HG02610 (cell line): ENCODE measurements at regions not wholly inside any gene's neighbourhood (a gene's known extent, or its start where the extent isn't known, plus 50 kb on each side); places are given as distances from the start of the nearest gene placed in this dataset.

Experiments
- ATAC-seq: cut with Tn5 transposase; IDR thresholded peaks from one replicate; pipeline ENCODE4 v1.9.1; 2021; ENCODE audit warnings: mild to moderate bottlenecking, moderate library complexity; ENCODE audit not compliant: unreplicated experiment

GRCh38 chr10:3631701-3632330 is 153.2 kb downstream of the KLF6 start:
- no peak for ATAC-seq

DNA sequence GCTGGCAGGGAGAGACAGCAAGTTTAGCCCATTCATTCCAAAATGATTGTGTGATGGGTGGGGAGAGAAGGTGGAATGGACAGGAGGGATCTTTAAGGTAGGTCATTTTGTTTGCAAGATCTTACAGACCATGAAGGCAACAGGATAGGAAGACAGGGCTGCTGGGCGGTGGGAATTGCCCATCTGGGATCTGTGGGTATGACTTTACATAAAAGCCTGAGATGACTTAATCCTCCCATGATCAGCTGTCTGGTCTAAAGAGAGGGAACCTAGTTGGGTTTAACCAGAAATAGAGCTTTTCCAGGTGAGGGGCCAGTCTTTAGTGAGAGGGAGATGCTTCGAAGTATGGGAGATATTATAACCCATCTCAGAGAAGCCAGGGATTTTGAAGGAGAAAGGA is 153.7 kb downstream of the KLF6 start:
- ATAC-seq, result no peak

DNA sequence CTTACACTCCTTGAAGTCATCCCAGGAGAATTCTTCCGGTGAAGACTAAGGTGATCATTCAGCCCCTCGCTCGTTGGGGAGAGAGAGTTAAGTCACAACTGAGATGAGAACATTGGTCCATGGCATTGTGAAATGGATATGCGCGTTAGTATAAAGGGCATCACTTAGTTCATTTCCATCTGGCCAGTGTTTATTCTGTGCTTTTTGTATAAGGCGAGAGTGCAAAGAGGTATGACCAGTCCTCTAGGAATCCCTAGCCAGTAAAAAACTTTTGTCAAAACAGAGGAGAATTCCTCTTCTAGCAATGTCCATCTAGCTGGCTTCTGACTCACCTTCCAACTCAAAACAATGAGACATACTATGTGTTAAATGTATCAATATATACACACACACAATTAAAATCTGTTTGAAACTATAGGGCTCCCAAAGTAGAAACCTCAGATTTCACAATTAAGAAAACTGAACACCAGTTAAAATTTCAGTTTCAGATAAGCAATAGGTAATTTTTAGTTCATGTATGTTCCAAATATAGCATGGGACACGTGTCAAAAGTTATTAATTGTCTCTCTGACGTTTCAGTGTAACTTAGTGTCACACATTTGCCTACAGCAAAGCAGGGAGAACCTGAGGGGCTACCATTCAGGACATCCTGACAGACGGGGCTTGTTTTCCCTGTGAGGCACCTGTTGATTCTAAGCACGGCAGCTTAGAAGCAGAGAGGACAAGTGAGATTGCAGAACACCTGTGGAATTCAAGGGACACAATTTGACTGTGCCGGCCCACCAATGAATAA is 158.9 kb downstream of the KLF6 start:
- ATAC-seq, result peak; percentile 43

DNA sequence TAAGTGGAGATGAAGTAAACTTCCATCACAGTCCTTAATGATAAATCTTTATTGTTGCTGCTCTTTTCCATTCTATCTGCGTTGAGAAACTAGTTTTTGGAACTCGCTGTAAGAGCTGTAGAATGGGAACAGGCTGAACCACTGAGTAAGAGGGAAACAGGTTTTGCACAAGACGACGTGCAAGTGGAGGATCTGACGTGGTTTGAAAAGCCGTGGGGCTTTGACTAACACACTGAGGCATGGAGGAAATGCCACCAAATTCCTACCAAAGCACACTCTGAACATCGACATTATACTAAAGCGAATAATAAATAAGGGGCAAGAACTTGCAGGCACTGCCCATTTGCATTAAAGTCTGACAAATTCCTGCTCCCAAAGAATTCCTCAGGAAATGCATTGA is 160.6 kb downstream of the KLF6 start:
- ATAC-seq, result no peak

GRCh38 chr10:3623746-3624145 is 161.3 kb downstream of the KLF6 start:
- ATAC-seq, result peak; percentile 54

DNA sequence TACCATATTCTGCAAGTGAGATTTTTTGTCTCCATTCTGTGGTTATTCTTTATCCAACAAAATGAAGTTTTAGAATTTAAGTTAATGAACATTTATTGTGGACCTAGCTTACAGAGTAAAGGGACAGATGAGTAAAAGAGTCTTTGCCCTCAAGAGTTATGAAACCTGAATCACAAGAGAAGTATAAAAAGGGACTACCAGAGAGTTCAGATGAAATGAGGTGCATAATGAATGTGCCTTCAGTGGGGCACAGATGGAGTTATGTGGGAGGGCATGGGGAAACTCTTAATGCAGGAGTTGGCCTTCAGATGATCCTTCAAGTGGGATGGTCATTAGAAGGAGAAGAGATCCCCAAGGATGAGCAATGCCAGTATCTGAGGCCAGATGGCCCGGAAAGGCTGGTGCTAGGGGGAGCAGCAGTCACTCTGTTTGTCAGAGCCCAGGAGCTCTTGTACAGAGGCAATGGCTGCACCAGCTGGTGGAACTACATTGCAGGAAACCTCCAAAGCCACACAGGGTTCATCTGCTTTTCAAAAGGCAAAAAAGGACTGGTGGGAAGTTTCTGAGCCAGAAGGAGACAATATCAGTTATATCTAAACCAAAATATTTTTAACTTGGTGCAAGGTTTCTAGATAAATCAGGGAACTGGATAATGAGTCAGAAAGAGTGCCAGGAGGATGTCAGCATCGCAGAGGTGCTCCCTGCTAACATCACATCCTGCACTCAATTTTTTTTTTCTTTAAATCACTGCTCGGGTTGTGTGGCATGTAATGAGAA is 162.0 kb downstream of the KLF6 start:
- peak; percentile 62 for ATAC-seq

DNA sequence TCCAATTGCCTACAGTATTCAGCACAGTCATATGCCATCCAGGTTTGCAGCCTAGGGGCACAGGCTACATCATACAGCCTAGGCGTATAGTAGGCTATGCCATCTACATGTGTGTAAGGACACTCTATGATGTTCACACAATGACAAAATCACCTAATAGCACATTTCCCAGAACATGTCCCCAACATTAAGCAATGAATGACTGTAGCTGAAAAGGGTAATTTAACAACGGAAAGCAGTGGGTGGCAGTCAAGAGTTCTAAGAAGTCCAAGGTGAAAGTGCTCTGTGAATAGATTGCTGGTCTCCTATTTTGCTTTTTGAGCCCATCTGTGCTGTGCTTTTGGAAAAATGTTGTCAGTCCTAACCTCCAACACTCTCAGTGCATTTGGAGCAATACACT is 162.6 kb downstream of the KLF6 start:
- ATAC-seq, result no peak

- ATAC-seq, result no peak
These were observed 164.2 kb downstream of the KLF6 start for GRCh38 chr10:3620818-3621217.

DNA sequence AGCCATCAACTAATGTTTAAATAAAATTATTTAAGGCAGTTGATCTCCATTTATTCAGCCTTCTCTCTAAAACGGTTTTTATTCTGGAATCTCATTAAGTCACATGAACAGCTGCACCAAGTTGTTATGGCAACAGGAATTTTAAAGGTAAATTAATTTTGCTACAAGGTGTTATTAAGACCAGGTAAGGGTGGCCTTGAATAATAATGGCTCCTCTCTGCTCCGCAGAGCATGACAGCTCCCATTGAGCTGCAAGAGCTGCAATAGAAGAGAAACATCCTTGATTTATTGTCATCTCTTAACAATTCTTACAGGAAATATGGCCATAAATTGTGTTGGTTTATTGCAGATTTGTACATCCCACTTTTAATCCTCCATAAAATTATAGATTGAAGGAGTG is 165.8 kb downstream of the KLF6 start:
- ATAC-seq, result no peak

DNA sequence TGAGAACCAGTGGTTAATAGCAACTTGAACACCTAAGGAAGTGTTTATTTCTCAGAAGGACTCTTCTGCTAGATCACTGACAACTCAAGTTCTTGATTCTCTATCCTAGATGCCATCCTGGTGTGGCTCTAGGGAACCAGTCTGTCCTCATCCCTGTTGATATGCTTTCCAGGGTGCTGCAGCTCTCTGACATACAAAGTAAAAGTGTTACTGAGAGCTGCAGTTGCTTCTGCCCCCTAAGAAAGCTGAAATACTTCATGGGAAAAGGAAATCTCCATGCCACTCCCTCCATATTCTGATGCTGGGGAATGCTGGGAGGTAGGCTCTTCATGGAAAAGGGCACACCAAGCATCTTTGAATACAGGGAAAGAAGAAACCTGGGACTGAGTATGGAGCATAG is 168.1 kb downstream of the KLF6 start:
- no peak for ATAC-seq

- ATAC-seq, result no peak
These were observed 171.7 kb downstream of the KLF6 start for GRCh38 chr10:3613318-3613717.

DNA sequence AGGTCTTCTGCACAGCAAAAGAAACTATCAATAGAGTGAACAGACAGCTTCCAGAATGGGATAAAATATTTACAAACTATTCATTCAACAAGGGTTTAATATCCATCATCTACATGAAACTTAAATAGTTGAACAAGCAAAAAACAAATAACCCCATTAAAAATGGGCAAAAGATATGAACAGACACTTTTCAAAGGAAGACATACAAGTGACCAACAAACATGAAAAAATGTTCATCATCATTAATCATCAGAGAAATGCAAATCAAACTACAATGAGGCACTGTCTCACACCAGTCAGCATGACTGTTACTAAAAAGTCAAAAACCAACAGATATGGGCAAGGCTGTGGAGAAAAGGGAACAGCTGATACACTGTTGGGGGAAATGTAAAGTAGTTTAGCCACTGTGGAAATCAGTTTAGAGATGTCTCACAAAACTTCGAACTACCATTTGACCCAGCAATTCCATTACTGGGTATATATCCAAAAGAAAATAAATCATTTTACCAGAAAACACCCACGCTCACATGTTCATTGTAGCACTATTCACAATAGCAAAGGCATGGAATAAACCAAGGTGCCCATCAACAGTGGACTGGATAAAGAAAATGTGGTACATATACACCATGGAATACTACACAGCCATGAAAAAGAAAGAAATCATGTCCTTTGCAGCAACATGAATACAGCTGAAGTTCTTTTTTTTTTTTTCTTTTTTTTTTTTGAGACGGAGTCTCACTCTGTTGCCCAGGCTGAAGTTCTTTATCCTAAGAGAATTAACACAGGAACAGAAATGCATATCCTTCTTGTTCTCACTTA is 172.6 kb downstream of the KLF6 start:
- no peak for ATAC-seq

- ATAC-seq, result no peak
These were observed 178.7 kb downstream of the KLF6 start for GRCh38 chr10:3606309-3606708.

- ATAC-seq, result no peak
These were observed 179.1 kb downstream of the KLF6 start for GRCh38 chr10:3605882-3606281.

GRCh38 chr10:3595736-3596135 is 189.3 kb downstream of the KLF6 start:
- ATAC-seq, result no peak

DNA sequence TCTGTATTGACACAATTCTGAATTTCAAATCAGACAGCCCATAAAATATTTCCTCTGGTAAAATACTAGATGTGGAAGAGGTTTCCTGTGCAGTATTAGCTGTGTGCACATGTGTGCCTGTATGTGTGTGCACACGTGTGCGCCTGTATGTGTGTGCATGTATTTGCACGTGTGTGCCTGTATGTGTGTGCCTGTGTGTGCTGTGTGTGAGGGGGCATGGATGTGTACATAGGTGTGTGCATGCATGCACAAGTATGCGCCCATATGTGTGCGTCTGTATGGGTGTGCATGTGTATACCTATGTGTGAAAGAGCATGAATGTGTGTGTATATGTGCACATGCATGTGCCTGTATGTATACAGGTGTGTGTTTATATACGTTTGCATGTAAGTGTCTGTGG is 191.4 kb downstream of the KLF6 start:
- ATAC-seq, result no peak

- no peak for ATAC-seq
These were observed 192.6 kb downstream of the KLF6 start for GRCh38 chr10:3592424-3592823.

DNA sequence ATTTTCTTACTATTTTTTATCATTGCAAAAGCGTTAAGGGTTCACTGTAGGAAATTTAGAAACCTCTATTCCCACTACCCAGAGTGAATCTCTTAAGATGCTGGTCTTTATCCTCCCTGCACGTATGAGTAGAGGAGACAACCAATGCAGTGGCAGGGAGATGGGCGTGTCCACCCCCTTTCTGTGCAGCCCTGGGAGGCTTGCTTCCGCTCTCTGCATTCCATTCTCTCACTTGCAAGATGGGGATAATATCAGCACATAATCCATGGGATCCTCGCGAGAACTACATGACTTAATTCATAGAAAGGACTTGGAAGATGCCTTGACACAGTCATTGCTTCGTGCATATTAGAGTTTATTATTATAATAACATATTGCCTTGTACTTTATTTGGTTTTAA is 196.2 kb downstream of the KLF6 start:
- no peak for ATAC-seq

DNA sequence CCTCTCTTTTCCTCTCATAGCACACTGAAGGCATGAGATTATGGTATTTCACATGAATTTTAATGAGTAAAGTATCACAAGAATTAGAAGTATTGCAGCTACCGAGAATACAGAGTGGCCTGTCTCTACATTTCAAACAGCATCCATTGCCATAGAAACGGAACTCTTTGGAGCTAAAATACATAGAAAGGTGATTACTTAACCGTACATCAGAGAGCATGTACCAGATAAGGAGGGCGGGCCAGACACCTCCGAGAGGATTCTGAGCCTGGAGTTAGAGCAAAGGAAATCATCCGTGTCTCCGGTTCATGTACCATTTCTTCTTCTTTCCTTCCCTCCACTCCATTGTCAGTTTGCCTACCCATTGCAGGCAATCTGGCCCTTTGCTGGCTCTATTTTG is 196.7 kb downstream of the KLF6 start:
- no peak for ATAC-seq

DNA sequence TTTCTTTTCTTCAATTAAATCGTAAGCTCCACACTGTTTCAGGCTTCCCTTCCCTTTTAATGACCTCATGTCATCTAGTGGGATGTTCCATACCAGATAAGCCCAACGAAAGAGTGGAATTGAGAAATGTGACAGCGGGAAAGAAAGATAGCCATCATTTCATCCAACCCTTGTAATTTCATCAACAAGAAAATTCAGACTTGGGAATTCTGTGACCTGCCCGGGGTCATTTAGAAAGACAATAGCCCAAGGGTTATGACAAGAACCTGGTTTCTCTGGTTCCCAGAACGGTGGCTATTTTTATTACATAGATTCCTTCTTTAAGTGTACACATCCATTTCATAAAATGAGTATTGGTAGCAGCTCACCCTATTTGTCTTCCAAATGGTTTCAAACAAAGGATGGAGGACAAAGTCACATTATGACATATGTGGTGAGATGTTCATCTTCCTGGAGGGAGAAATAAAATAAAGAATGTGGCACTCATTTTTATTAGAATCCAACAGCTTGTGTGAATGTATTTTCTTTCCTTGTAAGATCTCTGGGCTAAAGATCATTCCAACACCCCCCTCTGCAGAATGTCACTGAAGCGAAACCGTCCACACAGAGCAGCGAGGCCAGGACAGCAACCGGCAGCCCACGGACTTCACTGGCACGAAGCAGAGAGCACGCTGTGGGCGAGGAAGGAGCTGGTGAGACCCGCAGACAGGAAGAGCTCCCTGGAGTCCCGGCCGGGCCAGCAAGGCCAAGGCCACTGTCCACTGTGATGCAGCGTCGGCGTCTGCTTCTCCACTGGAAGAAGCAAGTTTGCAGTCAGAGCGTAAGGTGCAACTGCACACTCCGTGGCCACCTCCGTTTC is 199.9 kb downstream of the KLF6 start:
- ATAC-seq, result no peak
